ENCODE measurements at regions not wholly inside any gene's neighbourhood (a gene's known extent, or its start where the extent isn't known, plus 50 kb on each side); places are given as distances from the start of the nearest gene placed in this dataset.

DNA sequence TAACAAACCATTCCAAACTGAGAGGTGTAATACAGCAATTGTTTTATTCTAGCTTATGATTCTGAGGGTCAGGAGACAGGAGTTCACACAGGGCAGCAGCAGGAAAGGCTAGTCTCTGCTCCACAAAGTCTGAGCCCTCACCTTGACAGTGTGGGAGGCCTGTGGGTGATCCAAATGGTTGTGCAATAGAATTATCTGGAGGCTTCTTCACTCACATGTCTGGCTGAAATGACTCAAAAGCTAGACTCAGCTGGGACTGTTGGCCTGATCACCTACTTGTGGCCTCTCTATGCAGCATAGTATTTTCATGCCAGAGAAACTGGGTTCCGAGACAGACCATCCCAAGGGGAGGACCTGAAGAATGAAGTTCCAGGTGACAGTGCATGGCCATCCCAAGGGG, 233.9 kb upstream of the UBE2E2 start:
- no peaks in the 10 kb centered on the region for H3K36me3 Mint-ChIP-seq (ENCODE audit: low read depth)

DNA sequence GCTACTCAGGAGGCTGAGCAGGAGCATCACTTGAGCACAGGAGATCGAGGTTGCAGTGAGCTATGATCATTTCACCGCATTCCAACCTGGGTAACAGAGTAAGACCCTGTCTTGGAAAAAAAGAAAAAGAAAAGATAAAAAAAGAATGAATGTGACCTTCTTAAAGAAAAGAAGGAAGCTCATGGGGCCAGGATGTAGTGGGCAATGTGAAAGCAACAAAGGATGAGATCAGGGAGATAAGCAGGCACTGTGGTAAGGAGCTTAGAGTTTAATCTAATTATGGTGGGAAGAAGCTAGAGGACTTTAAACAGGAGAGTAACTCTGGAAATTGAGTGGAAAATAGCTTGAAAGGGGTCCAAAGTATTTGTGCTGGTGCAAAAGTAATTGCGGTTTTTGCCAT, 231.6 kb upstream of the UBE2E2 start:
- H3K36me3 ChIP-seq (ENCODE audit: insufficient read depth, low read length), result no peaks in the 10 kb centered on the region
- Mint-ChIP-seq H3K27ac (no peak overlapping the region), H3K36me3 (ENCODE audit: low read depth) (no peaks in the 10 kb centered on the region), H3K9me3 (no peaks in the 10 kb centered on the region), H3K4me3 (no peak overlapping the region), H3K4me1 (ENCODE audit: low read depth) (no peaks in the 10 kb centered on the region), H3K27me3 (peaks cover 4% of the 10 kb centered on the region)
- no peaks in the 10 kb centered on the region for H3K4me1 ChIP-seq (ENCODE audit: insufficient read depth, low read length)
- DNase-seq, result no peak
- TF ChIP-seq, protein P1, sequence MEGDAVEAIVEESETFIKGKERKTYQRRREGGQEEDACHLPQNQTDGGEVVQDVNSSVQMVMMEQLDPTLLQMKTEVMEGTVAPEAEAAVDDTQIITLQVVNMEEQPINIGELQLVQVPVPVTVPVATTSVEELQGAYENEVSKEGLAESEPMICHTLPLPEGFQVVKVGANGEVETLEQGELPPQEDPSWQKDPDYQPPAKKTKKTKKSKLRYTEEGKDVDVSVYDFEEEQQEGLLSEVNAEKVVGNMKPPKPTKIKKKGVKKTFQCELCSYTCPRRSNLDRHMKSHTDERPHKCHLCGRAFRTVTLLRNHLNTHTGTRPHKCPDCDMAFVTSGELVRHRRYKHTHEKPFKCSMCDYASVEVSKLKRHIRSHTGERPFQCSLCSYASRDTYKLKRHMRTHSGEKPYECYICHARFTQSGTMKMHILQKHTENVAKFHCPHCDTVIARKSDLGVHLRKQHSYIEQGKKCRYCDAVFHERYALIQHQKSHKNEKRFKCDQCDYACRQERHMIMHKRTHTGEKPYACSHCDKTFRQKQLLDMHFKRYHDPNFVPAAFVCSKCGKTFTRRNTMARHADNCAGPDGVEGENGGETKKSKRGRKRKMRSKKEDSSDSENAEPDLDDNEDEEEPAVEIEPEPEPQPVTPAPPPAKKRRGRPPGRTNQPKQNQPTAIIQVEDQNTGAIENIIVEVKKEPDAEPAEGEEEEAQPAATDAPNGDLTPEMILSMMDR (IDR thresholded peaks at IDR 0.05), result no peak
- intact Hi-C loops (cut with DNase I, micrococcal nuclease), result no loop called here
- H3K9me3 ChIP-seq (ENCODE audit: control insufficient read depth in 1 of 2, insufficient read depth in 1 of 2, low read length in 2 of 2), result no peaks in the 10 kb centered on the region
- H3K4me3 ChIP-seq (ENCODE audit: low read length), result no peak overlapping the region
- no peaks in the 10 kb centered on the region for H3K27me3 ChIP-seq (ENCODE audit: control insufficient read depth in 1 of 2, insufficient read depth in 2 of 2, low read length in 2 of 2)
- CTCF ChIA-PET, result no interaction called here
- no peak for ATAC-seq (ENCODE audit: poor library complexity)
- POLR2A ChIA-PET, result no interaction called here
- no peak overlapping the region for H3K27ac ChIP-seq (ENCODE audit: low read depth in 1 of 2, low read length in 2 of 2)

More for the DNA sequence above, 233.9 kb upstream of the UBE2E2 start:
- DNase-seq, result no peak
- Mint-ChIP-seq H3K4me1 (ENCODE audit: low read depth) (no peaks in the 10 kb centered on the region), H3K27ac (no peak overlapping the region), H3K27me3 (peaks cover 4% of the 10 kb centered on the region), H3K4me3 (no peak overlapping the region), H3K9me3 (no peaks in the 10 kb centered on the region)
- Histone ChIP-seq H3K4me3 (ENCODE audit: low read length) (no peak overlapping the region), H3K36me3 (ENCODE audit: insufficient read depth, low read length) (no peaks in the 10 kb centered on the region), H3K4me1 (ENCODE audit: insufficient read depth, low read length) (no peaks in the 10 kb centered on the region), H3K9me3 (ENCODE audit: control insufficient read depth in 1 of 2, insufficient read depth in 1 of 2, low read length in 2 of 2) (no peaks in the 10 kb centered on the region), H3K27ac (ENCODE audit: low read depth in 1 of 2, low read length in 2 of 2) (no peak overlapping the region), H3K27me3 (ENCODE audit: control insufficient read depth in 1 of 2, insufficient read depth in 2 of 2, low read length in 2 of 2) (no peaks in the 10 kb centered on the region)
- ATAC-seq (ENCODE audit: poor library complexity), result no peak
- ChIA-PET POLR2A (no interaction called here), CTCF (no interaction called here)
- intact Hi-C loops (cut with DNase I, micrococcal nuclease), result no loop called here
- TF ChIP-seq, protein P1 (IDR thresholded peaks at IDR 0.05), result no peak

DNA sequence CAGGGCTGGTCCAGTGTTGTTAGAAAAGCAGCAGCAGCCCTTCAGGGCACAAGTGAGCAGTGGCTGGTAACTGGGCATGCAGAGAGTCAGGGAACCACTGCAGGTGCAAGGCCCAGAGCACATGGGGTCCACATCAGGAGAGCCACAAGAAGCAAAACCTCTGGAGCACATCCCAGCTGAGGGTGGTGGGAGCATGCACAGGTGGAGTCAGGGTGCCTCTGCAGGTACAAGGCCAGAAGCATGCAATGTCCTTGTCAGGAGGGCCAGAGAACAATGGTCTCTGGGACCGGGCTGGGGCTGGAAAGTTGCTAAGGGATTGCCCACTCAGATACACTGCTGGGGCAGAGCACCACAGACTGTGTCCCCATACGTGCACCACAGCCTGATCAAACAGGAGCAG, 226.1 kb upstream of the UBE2E2 start:
- Histone ChIP-seq H3K9me3 (ENCODE audit: control insufficient read depth in 1 of 2, insufficient read depth in 1 of 2, low read length in 2 of 2) (no peaks in the 10 kb centered on the region), H3K4me1 (ENCODE audit: insufficient read depth, low read length) (no peaks in the 10 kb centered on the region), H3K36me3 (ENCODE audit: insufficient read depth, low read length) (no peaks in the 10 kb centered on the region), H3K27me3 (ENCODE audit: control insufficient read depth in 1 of 2, insufficient read depth in 2 of 2, low read length in 2 of 2) (no peaks in the 10 kb centered on the region), H3K27ac (ENCODE audit: low read depth in 1 of 2, low read length in 2 of 2) (no peak overlapping the region), H3K4me3 (ENCODE audit: low read length) (no peak overlapping the region)
- ATAC-seq (ENCODE audit: poor library complexity) (no peak), DNase-seq (no peak)
- intact Hi-C loops (cut with DNase I, micrococcal nuclease), result no loop called here
- H3K9me3 Mint-ChIP-seq, result no peaks in the 10 kb centered on the region
- no peak overlapping the region for H3K4me3 Mint-ChIP-seq
- no peaks in the 10 kb centered on the region for H3K36me3 Mint-ChIP-seq (ENCODE audit: low read depth)
- H3K27me3 Mint-ChIP-seq, result no peaks in the 10 kb centered on the region
- H3K4me1 Mint-ChIP-seq (ENCODE audit: low read depth), result peaks cover 4% of the 10 kb centered on the region
- ChIA-PET CTCF (no interaction called here), POLR2A (no interaction called here)
- TF ChIP-seq, protein P1 (IDR thresholded peaks at IDR 0.05), result no peak
- H3K27ac Mint-ChIP-seq, result no peak overlapping the region

All from CD4-positive, alpha-beta T cell (primary cell).